Fibroblast of lung (primary cell): ENCODE measurements at regions not wholly inside any gene's neighbourhood (a gene's known extent, or its start where the extent isn't known, plus 50 kb on each side); places are given as distances from the start of the nearest gene placed in this dataset.
A peak's percentile ranks its signal among the peaks of the same experiment; 100 is the strongest.
"Not testable (repeated sequence)": the region's sequence is repeated elsewhere in the genome, so short reads cannot be mapped to it uniquely, and the experiment has no call there.

Source experiments
- DNase-seq, 2 donors: peaks; one replicate each; pipeline versions ENCODE4 v3.0.0 to v3.0.0-alpha.2; 2010; ENCODE audit warnings: low read depth in 2 of 2
- H2AFZ ChIP-seq: 2 replicates; pipeline ENCODE4 v1.5.1; 2012; ENCODE audit warnings: low read length, control low read depth, inconsistent platforms
- H3K27ac ChIP-seq: 2 replicates; pipeline ENCODE4 v1.5.1; 2011; ENCODE audit warnings: low read length, control low read depth; ENCODE audit not compliant: insufficient read depth
- H3K27me3 ChIP-seq: 2 replicates; pipeline ENCODE4 v1.5.1; 2011; ENCODE audit warnings: mild to moderate bottlenecking, low read length; ENCODE audit not compliant: control insufficient read depth, insufficient read depth
- H3K36me3 ChIP-seq: 2 replicates; pipeline ENCODE4 v1.5.1; 2011; ENCODE audit warnings: low read length; ENCODE audit not compliant: control insufficient read depth, insufficient read depth
- H3K4me1 ChIP-seq: 2 replicates; pipeline ENCODE4 v1.5.1; 2011; ENCODE audit warnings: low read length; ENCODE audit not compliant: control insufficient read depth, insufficient read depth; ENCODE audit errors: extremely low read depth
- H3K4me2 ChIP-seq: 2 replicates; pipeline ENCODE4 v1.5.1; 2011; ENCODE audit warnings: low read length, control low read depth; ENCODE audit not compliant: insufficient read depth; ENCODE audit errors: extremely low read depth
- H3K4me3 ChIP-seq, 4 experiments: fragments of 200-600 bp in 1 of 4; sonication (generic) in 1 of 4; replicated peaks in 1 of 4; 2 replicates each; pipeline ENCODE4 v1.5.1; 2011 to 2016; ENCODE audit warnings: low read length in 4 of 4, low read depth in 3 of 4, mild to moderate bottlenecking in 3 of 4, control low read depth in 2 of 4, inconsistent platforms in 1 of 4, mixed read lengths in 1 of 4; ENCODE audit not compliant: insufficient read depth in 1 of 4; ENCODE audit errors: control extremely low read depth in 1 of 4
- H3K79me2 ChIP-seq: 2 replicates; pipeline ENCODE4 v1.5.1; 2012; ENCODE audit warnings: mild to moderate bottlenecking, low read length, inconsistent platforms; ENCODE audit not compliant: control insufficient read depth, insufficient read depth
- H3K9ac ChIP-seq: 2 replicates; pipeline ENCODE4 v1.5.1; 2011; ENCODE audit warnings: mild to moderate bottlenecking, low read length, control low read depth; ENCODE audit not compliant: insufficient read depth
- H3K9me3 ChIP-seq: 2 replicates; pipeline ENCODE4 v1.5.1; 2012; ENCODE audit warnings: low read depth, low read length; ENCODE audit not compliant: control insufficient read depth, insufficient read depth
- H4K20me1 ChIP-seq: 2 replicates; pipeline ENCODE4 v1.5.1; 2011; ENCODE audit warnings: low read length; ENCODE audit not compliant: control insufficient read depth, insufficient read depth; ENCODE audit errors: extremely low read depth

DNA sequence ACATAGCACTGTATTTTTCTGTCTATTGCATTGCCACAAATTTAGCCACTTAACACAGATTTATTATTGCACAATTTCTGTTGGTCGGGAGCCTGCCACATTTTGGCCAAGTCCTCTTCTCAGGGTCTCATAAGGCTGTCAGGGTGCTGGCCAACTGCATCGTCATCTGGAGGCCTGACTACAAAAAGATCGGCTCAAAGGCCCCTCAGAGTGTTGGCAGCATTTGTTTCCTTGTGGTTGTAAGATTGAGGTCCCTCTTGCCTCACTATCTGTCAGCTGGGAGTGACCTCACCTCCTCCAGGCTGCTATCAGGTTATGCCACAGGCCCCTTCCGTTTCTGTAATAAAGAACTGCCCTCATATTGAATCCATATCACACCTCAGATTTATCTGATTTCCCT is 67.3 kb upstream of the BDP1 start:
- peak in 1 of 2 donors; percentile 0 for DNase-seq
- H4K20me1 ChIP-seq, H3K4me2 ChIP-seq: not testable (repeated sequence)

DNA sequence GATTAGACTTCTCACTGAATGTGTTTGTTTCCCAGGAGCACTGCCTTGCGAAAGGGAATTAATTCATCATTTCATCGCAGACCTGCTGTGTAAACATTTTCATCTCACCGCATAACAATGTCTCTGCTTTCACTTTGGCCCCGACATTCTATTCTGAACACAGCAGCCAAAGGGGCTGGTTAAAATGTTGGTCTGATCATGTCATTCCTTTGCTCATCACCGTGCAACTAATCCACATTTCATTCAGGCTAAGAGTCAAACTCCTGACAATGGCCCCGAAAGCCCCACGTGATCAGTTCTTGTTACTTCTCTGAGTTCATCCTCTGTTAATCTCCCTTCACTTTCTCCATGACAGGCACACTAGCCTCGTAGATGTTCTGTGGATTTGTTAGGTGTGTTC is 57.1 kb upstream of the BDP1 start:
- peak in 1 of 2 donors; percentile 5 for DNase-seq
- not testable (repeated sequence) for H3K4me2 ChIP-seq, H3K79me2 ChIP-seq

More for the DNA sequence above, 67.3 kb upstream of the BDP1 start:
- H3K27me3 ChIP-seq, H3K36me3 ChIP-seq, H3K4me1 ChIP-seq, H3K79me2 ChIP-seq, H3K9me3 ChIP-seq, H2AFZ ChIP-seq, H3K9ac ChIP-seq, H3K4me3 ChIP-seq, H3K27ac ChIP-seq: not testable (repeated sequence)

GRCh38 chr5:71398859-71399258 is 56.6 kb upstream of the BDP1 start:
- not testable (repeated sequence) for H3K27me3 ChIP-seq, H3K4me3 ChIP-seq, H3K27ac ChIP-seq, H3K9me3 ChIP-seq, H3K79me2 ChIP-seq, H4K20me1 ChIP-seq, H2AFZ ChIP-seq, H3K4me1 ChIP-seq, H3K9ac ChIP-seq, DNase-seq, H3K4me2 ChIP-seq, H3K36me3 ChIP-seq

More for the DNA sequence above, 57.1 kb upstream of the BDP1 start:
- H2AFZ ChIP-seq, H3K4me3 ChIP-seq, H3K9me3 ChIP-seq, H3K36me3 ChIP-seq, H3K9ac ChIP-seq, H3K27me3 ChIP-seq, H3K4me1 ChIP-seq, H4K20me1 ChIP-seq, H3K27ac ChIP-seq: not testable (repeated sequence)

- H3K9me3 ChIP-seq, H2AFZ ChIP-seq, H3K4me2 ChIP-seq, H3K9ac ChIP-seq, H3K4me3 ChIP-seq, H3K36me3 ChIP-seq, DNase-seq, H3K4me1 ChIP-seq, H3K79me2 ChIP-seq, H3K27ac ChIP-seq, H4K20me1 ChIP-seq, H3K27me3 ChIP-seq: not testable (repeated sequence)
Observed at GRCh38 chr5:71399443-71399842, 56.0 kb upstream of the BDP1 start.

DNA sequence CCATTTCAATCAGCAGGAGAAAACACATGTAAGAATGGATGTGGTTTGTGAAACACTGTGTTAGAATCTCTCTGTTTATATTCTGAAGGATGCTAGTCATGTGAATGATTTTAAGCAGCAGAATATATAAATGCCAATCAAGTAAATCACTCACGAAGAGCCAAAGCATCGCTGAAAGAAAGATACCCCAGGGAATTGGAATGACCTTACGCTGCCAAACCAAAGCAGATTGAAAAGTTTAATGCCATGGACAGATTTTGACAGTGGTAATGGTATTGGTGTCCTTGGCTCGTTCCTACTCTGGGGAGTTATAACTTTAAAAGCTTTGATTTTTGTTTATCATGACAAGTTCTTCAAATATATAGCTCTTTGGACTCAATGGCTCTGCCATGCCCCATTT is 54.8 kb upstream of the BDP1 start:
- not testable (repeated sequence) for H3K9me3 ChIP-seq, H2AFZ ChIP-seq, H3K27me3 ChIP-seq, H3K27ac ChIP-seq, DNase-seq, H3K4me2 ChIP-seq, H4K20me1 ChIP-seq, H3K4me3 ChIP-seq, H3K4me1 ChIP-seq, H3K9ac ChIP-seq, H3K79me2 ChIP-seq, H3K36me3 ChIP-seq

- H3K27ac ChIP-seq, H3K4me3 ChIP-seq, H2AFZ ChIP-seq, H3K9me3 ChIP-seq, H3K79me2 ChIP-seq, H4K20me1 ChIP-seq, H3K4me1 ChIP-seq, H3K4me2 ChIP-seq, H3K9ac ChIP-seq, DNase-seq, H3K36me3 ChIP-seq, H3K27me3 ChIP-seq: not testable (repeated sequence)
Observed at GRCh38 chr5:71401150-71401549, 54.3 kb upstream of the BDP1 start.

GRCh38 chr5:71401564-71401963 is 53.9 kb upstream of the BDP1 start:
- not testable (repeated sequence) for H3K36me3 ChIP-seq, H4K20me1 ChIP-seq, H3K27ac ChIP-seq, H3K9ac ChIP-seq, H3K4me1 ChIP-seq, DNase-seq, H3K4me2 ChIP-seq, H3K79me2 ChIP-seq, H3K27me3 ChIP-seq, H3K9me3 ChIP-seq, H2AFZ ChIP-seq, H3K4me3 ChIP-seq
